ENCODE measurements at regions not wholly inside any gene's neighbourhood (a gene's known extent, or its start where the extent isn't known, plus 50 kb on each side); places are given as distances from the start of the nearest gene placed in this dataset.
A peak's percentile ranks its signal among the peaks of the same experiment; 100 is the strongest.

- ATAC-seq (no peak), DNase-seq (no peak)
- H3K4me1 Mint-ChIP-seq (ENCODE audit: low read depth), result no peaks in the 10 kb centered on the region
- intact Hi-C loops (cut with micrococcal nuclease), result no loop called here
- H3K36me3 Mint-ChIP-seq (ENCODE audit: low read depth), result no peaks in the 10 kb centered on the region
- H3K27me3 Mint-ChIP-seq, result peaks cover 2% of the 10 kb centered on the region
- no peak overlapping the region for H3K4me3 Mint-ChIP-seq
- ChIA-PET POLR2A (no interaction called here), CTCF (no interaction called here)
- no peak overlapping the region for H3K27ac Mint-ChIP-seq
- no peak for TF ChIP-seq CTCF (IDR thresholded peaks at IDR 0.05)
- H3K9me3 Mint-ChIP-seq, result no peaks in the 10 kb centered on the region
These were observed 188.4 kb downstream of the DHX15 start for GRCh38 chr4:24395937-24396336.

- CTCF ChIA-PET, result interaction anchor here (1.7 kb wide), 1 partner anchor 25 kb away, joined by 6 read pairs; no protein-coding TSS in a partner anchor
- no peak for TF ChIP-seq CTCF (IDR thresholded peaks at IDR 0.05)
- Mint-ChIP-seq H3K27ac (no peak overlapping the region), H3K4me1 (ENCODE audit: low read depth) (no peaks in the 10 kb centered on the region), H3K36me3 (ENCODE audit: low read depth) (no peaks in the 10 kb centered on the region), H3K4me3 (no peak overlapping the region), H3K9me3 (no peaks in the 10 kb centered on the region), H3K27me3 (no peaks in the 10 kb centered on the region)
- POLR2A ChIA-PET, result no interaction called here
- DNase-seq, result no peak
- intact Hi-C loops (cut with micrococcal nuclease), result no loop called here
- no peak for ATAC-seq
These were observed 190.3 kb downstream of the DHX15 start for GRCh38 chr4:24394041-24394440.

GRCh38 chr4:24392613-24393012 is 191.7 kb downstream of the DHX15 start:
- no peak for DNase-seq
- Mint-ChIP-seq H3K27ac (no peak overlapping the region), H3K4me1 (ENCODE audit: low read depth) (no peaks in the 10 kb centered on the region), H3K27me3 (no peaks in the 10 kb centered on the region), H3K9me3 (peaks cover 3% of the 10 kb centered on the region), H3K4me3 (no peak overlapping the region), H3K36me3 (ENCODE audit: low read depth) (no peaks in the 10 kb centered on the region)
- intact Hi-C loops (cut with micrococcal nuclease), result no loop called here
- ChIA-PET CTCF (no interaction called here), POLR2A (no interaction called here)
- no peak for TF ChIP-seq CTCF (IDR thresholded peaks at IDR 0.05)
- no peak for ATAC-seq

- Mint-ChIP-seq H3K36me3 (ENCODE audit: low read depth) (no peaks in the 10 kb centered on the region), H3K4me1 (ENCODE audit: low read depth) (no peaks in the 10 kb centered on the region), H3K27ac (no peak overlapping the region), H3K9me3 (no peaks in the 10 kb centered on the region), H3K4me3 (no peak overlapping the region), H3K27me3 (peaks cover 12% of the 10 kb centered on the region)
- peak; percentile 60 for ATAC-seq
- no peak for DNase-seq
- POLR2A ChIA-PET, result no interaction called here
- intact Hi-C loops (cut with micrococcal nuclease), result no loop called here
- no peak for TF ChIP-seq CTCF (IDR thresholded peaks at IDR 0.05)
- CTCF ChIA-PET, result no interaction called here
These were observed 202.0 kb downstream of the DHX15 start for GRCh38 chr4:24382381-24382780.

GRCh38 chr4:24380957-24381665 is 203.2 kb downstream of the DHX15 start:
- POLR2A ChIA-PET, result interaction anchor here (0.6 kb wide), 1 partner anchor 72 kb away, joined by 3 read pairs; no protein-coding TSS in a partner anchor
- H3K4me1 Mint-ChIP-seq (ENCODE audit: low read depth), result no peaks in the 10 kb centered on the region
- TF ChIP-seq CTCF (IDR thresholded peaks at IDR 0.05), result no peak
- no peaks in the 10 kb centered on the region for H3K9me3 Mint-ChIP-seq
- CTCF ChIA-PET, result no interaction called here
- no peak for ATAC-seq
- H3K4me3 Mint-ChIP-seq, result no peak overlapping the region
- peaks cover 12% of the 10 kb centered on the region for H3K27me3 Mint-ChIP-seq
- H3K36me3 Mint-ChIP-seq (ENCODE audit: low read depth), result no peaks in the 10 kb centered on the region
- no peak overlapping the region for H3K27ac Mint-ChIP-seq
- intact Hi-C loops (cut with micrococcal nuclease), result no loop called here
- DNase-seq, result no peak
